HepG2 (cell line): ENCODE measurements at regions not wholly inside any gene's neighbourhood (a gene's known extent, or its start where the extent isn't known, plus 50 kb on each side); places are given as distances from the start of the nearest gene placed in this dataset.

Source experiments
- ATAC-seq: fragments of 200-7000 bp; cut with Tn5 transposase; 3 replicates; pipeline ENCODE4 v1.9.1; 2020; ENCODE audit warnings: mild to moderate bottlenecking, moderate library complexity
- BruUV-seq: library from RNA; stranded (reverse); fragments of 400-500 nt; replicated peaks from 2 replicates; lab custom pipeline; 2021; lab: Mats Ljungman, UMichigan
- CTCF ChIA-PET: fragments of 300-600 bp; formaldehyde crosslinking; extraction: SDS; loops from one replicate; lab custom pipeline; 2021; ENCODE audit warnings: low total read pairs, inconsistent platforms, low intra/inter-chr PET ratio; lab: Yijun Ruan, JAX
- POLR2A ChIA-PET: fragments of 350-600 bp; sonication (Branson Sonifier 250); formaldehyde crosslinking; loops from one replicate; lab custom pipeline; 2020; ENCODE audit warnings: antibody characterized with exemption, inconsistent platforms; lab: Yijun Ruan, JAX
- DNase-seq: peaks from one replicate; pipeline ENCODE4 v3.0.0-alpha.2; 2015; ENCODE audit warnings: low spot score
- FAIRE-seq: peaks from 3 replicates; lab custom pipeline; 2011; peaks lifted over from hg19 to GRCh38; lab: Jason Lieb, UNC
- H2AFZ ChIP-seq: one replicate; pipeline ENCODE4 v1.6.1; 2011; ENCODE audit warnings: low read length, inconsistent platforms
- H3K27ac ChIP-seq: fragments of 300-600 bp; 3 replicates; pipeline ENCODE4 v1.8.0; 2011; ENCODE audit warnings: mixed run types, mild to moderate bottlenecking, mixed read lengths, low read length, inconsistent platforms; ENCODE audit not compliant: insufficient read depth; ENCODE audit errors: extremely low read length
- H3K27me3 ChIP-seq, 2 experiments: fragments of 200-600 bp in 1 of 2; 2 replicates in 1 of 2; 3 replicates in 1 of 2; pipeline versions ENCODE4 v1.6.0 to v1.8.0; 2011; ENCODE audit warnings: low read length in 2 of 2, mild to moderate bottlenecking in 2 of 2, moderate library complexity in 2 of 2, inconsistent platforms in 1 of 2; ENCODE audit not compliant: insufficient read depth in 2 of 2, control insufficient read depth in 1 of 2
- H3K36me3 ChIP-seq, 2 experiments: fragments of 200-600 bp in 1 of 2; replicated peaks in 1 of 2; 2 replicates in 1 of 2; 3 replicates in 1 of 2; pipeline versions ENCODE4 v1.5.1 to v1.8.0; 2011; ENCODE audit warnings: low read length in 2 of 2, inconsistent platforms in 1 of 2; ENCODE audit not compliant: insufficient read depth in 2 of 2, control insufficient read depth in 1 of 2
- H3K4me1 ChIP-seq: 2 replicates; pipeline ENCODE4 v1.5.1; 2012; ENCODE audit warnings: low read length, inconsistent platforms; ENCODE audit not compliant: insufficient read depth
- H3K4me2 ChIP-seq: 2 replicates; pipeline ENCODE4 v1.6.0; 2011; ENCODE audit warnings: low read depth, low read length, inconsistent platforms
- H3K4me3 ChIP-seq, 3 experiments: fragments of 200-600 bp in 1 of 3; sonication (generic), shearing (Covaris generic) in 1 of 3; replicated peaks in 1 of 3; 2 replicates each; pipeline ENCODE4 v1.5.1; 2011 to 2016; ENCODE audit warnings: low read length in 3 of 3, inconsistent platforms in 2 of 3, low read depth in 2 of 3, mild to moderate bottlenecking in 2 of 3, control low read depth in 1 of 3, mixed read lengths in 1 of 3; ENCODE audit not compliant: insufficient read depth in 1 of 3
- H3K79me2 ChIP-seq: one replicate; pipeline ENCODE4 v1.6.1; 2011; ENCODE audit warnings: low read length, inconsistent platforms; ENCODE audit not compliant: insufficient read depth
- H3K9ac ChIP-seq: 2 replicates; pipeline ENCODE4 v1.6.0; 2011; ENCODE audit warnings: mild to moderate bottlenecking, low read depth, low read length, inconsistent platforms; ENCODE audit not compliant: insufficient read depth
- H3K9me3 ChIP-seq: 2 replicates; pipeline ENCODE4 v1.5.1; 2012; ENCODE audit warnings: mild to moderate bottlenecking, low read length
- H4K20me1 ChIP-seq: 2 replicates; pipeline ENCODE4 v1.6.0; 2011; ENCODE audit warnings: inconsistent platforms, mild to moderate bottlenecking, low read length, moderate library complexity; ENCODE audit not compliant: insufficient read depth
- BRD4 ChIP-seq: sonication (generic); formaldehyde crosslinking; IDR thresholded peaks from 2 replicates; pipeline ENCODE4 v1.4.0; 2020; ENCODE audit warnings: missing genetic modification reagents
- FLYWCH1 ChIP-seq: sonication (generic); formaldehyde crosslinking; IDR thresholded peaks from 2 replicates; pipeline ENCODE4 v1.8.1; 2023; ENCODE audit warnings: mild to moderate bottlenecking, missing genetic modification reagents
- IKZF1 ChIP-seq: fragments of 450-650 bp; IDR thresholded peaks from 2 replicates; pipeline ENCODE4 v1.7.1; 2016
- MAFF ChIP-seq: IDR thresholded peaks from 2 replicates; pipeline ENCODE4 v1.6.1; 2011; ENCODE audit warnings: low read depth, low read length, improper control_type of control experiment
- NFRKB ChIP-seq: fragments of 450-650 bp; IDR thresholded peaks from 2 replicates; pipeline ENCODE4 v1.6.1; 2017
- RAD21 ChIP-seq: fragments of 450-650 bp; formaldehyde crosslinking; IDR thresholded peaks from 2 replicates; pipeline ENCODE4 v1.5.0; 2020; ENCODE audit warnings: mild to moderate bottlenecking
- THYN1 ChIP-seq: sonication (generic); formaldehyde crosslinking; IDR thresholded peaks from 2 replicates; pipeline ENCODE4 v1.8.1; 2023; ENCODE audit warnings: low read depth, mild to moderate bottlenecking, moderate library complexity, missing genetic modification reagents, borderline replicate concordance
- TSC22D2 ChIP-seq: sonication (generic); formaldehyde crosslinking; IDR thresholded peaks from 2 replicates; pipeline ENCODE4 v1.5.1; 2020; ENCODE audit warnings: missing genetic modification reagents, mild to moderate bottlenecking, borderline replicate concordance
- ZFP41 ChIP-seq: sonication (generic); formaldehyde crosslinking; IDR thresholded peaks from 2 replicates; pipeline ENCODE4 v1.4.0; 2020; ENCODE audit warnings: mild to moderate bottlenecking, missing genetic modification reagents, borderline replicate concordance
- ZNF292 ChIP-seq: sonication (generic); formaldehyde crosslinking; IDR thresholded peaks from 2 replicates; pipeline ENCODE4 v1.8.1; 2022; ENCODE audit warnings: mild to moderate bottlenecking, low read depth, missing genetic modification reagents, borderline replicate concordance
- ZNF430 ChIP-seq: sonication (generic); formaldehyde crosslinking; IDR thresholded peaks from 2 replicates; pipeline ENCODE4 v1.9.0; 2021; ENCODE audit warnings: mild to moderate bottlenecking, missing genetic modification reagents
- ZNF460 ChIP-seq: sonication (generic); formaldehyde crosslinking; IDR thresholded peaks from 2 replicates; pipeline ENCODE4 v1.5.1; 2020; ENCODE audit warnings: missing genetic modification reagents, mild to moderate bottlenecking, borderline replicate concordance
- ZNF501 ChIP-seq: sonication (generic); formaldehyde crosslinking; IDR thresholded peaks from 2 replicates; pipeline ENCODE4 v1.5.1; 2020; ENCODE audit warnings: mild to moderate bottlenecking, moderate library complexity, missing genetic modification reagents
- WGBS: methylation state at CpG from one replicate; pipeline ENCODE4 v1.1.6; 2017; ENCODE audit warnings: low lambda C conversion rate; 5-methylcytosine and 5-hydroxymethylcytosine counted together
- in situ Hi-C: cut with HindIII; loops from 2 replicates; pipeline ENCODE4 v1.10.0; 2017; ENCODE audit warnings: low pct_unique_long_range_greater_than_20kb; ENCODE audit not compliant: extremely low pct_ligation_motif_present
- intact Hi-C: fragments of 100-400 bp; cut with micrococcal nuclease; formaldehyde crosslinking; loops from one replicate; pipeline ENCODE4 v1.10.0; 2022; ENCODE audit not compliant: unreplicated experiment
- TF ChIP-seq, protein P1 (sequence below): sonication (generic); formaldehyde crosslinking; IDR thresholded peaks from 2 replicates; pipeline ENCODE4 v1.4.0; 2020; ENCODE audit warnings: missing genetic modification reagents, low read depth, mild to moderate bottlenecking, borderline replicate concordance
- TF ChIP-seq, protein P2 (sequence below): sonication (generic); formaldehyde crosslinking; IDR thresholded peaks from 2 replicates; pipeline ENCODE4 v1.4.0; 2020; ENCODE audit warnings: missing genetic modification reagents
- TF ChIP-seq, protein P3 (sequence below): sonication (generic); formaldehyde crosslinking; IDR thresholded peaks from 2 replicates; pipeline ENCODE4 v1.4.0; 2020; ENCODE audit warnings: low read depth, mild to moderate bottlenecking, missing genetic modification reagents

DNA sequence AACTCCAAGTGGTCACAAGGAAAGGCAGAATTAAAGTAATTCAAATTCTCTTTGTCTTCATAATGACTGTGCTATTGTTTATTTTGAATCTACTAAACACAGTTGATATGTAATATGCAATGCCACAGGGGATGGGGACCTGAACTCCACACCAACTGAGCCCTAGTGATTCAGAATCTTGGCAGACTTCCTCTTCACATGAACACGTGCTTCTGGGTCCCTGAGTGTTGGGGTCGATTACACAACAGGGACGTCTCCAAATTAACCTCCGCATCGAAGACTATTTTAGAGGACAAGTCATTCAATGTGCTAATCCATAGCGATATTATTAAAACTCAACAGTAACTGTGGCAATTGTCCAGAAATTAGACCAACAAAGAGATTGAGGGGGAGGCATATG lies 95.3 kb upstream of the CARD11 start:
- Histone ChIP-seq H3K27me3 (no peaks in the 10 kb centered on the region), H3K4me2 (no peak overlapping the region), H3K9ac (no peak overlapping the region), H4K20me1 (no peaks in the 10 kb centered on the region), H3K4me1 (no peaks in the 10 kb centered on the region), H3K36me3 (no peaks in the 10 kb centered on the region), H3K27ac (no peak overlapping the region), H3K9me3 (no peaks in the 10 kb centered on the region), H2AFZ (no peak overlapping the region), H3K4me3 (no peak overlapping the region), H3K79me2 (no peaks in the 10 kb centered on the region)
- WGBS = 63% methylated on average over 6 of the region's 6 CpGs
- TF ChIP-seq ZNF501 (CRISPR knock-in tag) (no peak), FLYWCH1 (CRISPR knock-in tag) (no peak), TSC22D2 (CRISPR knock-in tag) (no peak), NFRKB (no peak), ZNF430 (CRISPR knock-in tag) (no peak), MAFF (no peak), BRD4 (CRISPR knock-in tag) (no peak), RAD21 (no peak), THYN1 (CRISPR knock-in tag) (no peak), ZNF460 (CRISPR knock-in tag) (no peak), ZNF292 (CRISPR knock-in tag) (no peak), ZFP41 (CRISPR knock-in tag) (no peak), IKZF1 (no peak)
- TF ChIP-seq, protein P1, sequence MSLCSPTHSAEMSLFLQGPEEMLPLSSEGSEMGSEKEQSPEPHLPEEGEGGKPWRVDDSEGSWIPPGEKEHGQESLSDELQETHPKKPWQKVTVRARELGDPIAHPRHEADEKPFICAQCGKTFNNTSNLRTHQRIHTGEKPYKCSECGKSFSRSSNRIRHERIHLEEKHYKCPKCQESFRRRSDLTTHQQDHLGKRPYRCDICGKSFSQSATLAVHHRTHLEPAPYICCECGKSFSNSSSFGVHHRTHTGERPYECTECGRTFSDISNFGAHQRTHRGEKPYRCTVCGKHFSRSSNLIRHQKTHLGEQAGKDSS = no peak
- TF ChIP-seq, protein P2, sequence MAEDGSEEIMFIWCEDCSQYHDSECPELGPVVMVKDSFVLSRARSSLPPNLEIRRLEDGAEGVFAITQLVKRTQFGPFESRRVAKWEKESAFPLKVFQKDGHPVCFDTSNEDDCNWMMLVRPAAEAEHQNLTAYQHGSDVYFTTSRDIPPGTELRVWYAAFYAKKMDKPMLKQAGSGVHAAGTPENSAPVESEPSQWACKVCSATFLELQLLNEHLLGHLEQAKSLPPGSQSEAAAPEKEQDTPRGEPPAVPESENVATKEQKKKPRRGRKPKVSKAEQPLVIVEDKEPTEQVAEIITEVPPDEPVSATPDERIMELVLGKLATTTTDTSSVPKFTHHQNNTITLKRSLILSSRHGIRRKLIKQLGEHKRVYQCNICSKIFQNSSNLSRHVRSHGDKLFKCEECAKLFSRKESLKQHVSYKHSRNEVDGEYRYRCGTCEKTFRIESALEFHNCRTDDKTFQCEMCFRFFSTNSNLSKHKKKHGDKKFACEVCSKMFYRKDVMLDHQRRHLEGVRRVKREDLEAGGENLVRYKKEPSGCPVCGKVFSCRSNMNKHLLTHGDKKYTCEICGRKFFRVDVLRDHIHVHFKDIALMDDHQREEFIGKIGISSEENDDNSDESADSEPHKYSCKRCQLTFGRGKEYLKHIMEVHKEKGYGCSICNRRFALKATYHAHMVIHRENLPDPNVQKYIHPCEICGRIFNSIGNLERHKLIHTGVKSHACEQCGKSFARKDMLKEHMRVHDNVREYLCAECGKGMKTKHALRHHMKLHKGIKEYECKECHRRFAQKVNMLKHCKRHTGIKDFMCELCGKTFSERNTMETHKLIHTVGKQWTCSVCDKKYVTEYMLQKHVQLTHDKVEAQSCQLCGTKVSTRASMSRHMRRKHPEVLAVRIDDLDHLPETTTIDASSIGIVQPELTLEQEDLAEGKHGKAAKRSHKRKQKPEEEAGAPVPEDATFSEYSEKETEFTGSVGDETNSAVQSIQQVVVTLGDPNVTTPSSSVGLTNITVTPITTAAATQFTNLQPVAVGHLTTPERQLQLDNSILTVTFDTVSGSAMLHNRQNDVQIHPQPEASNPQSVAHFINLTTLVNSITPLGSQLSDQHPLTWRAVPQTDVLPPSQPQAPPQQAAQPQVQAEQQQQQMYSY (CRISPR knock-in tag) = no peak
- TF ChIP-seq, protein P3, sequence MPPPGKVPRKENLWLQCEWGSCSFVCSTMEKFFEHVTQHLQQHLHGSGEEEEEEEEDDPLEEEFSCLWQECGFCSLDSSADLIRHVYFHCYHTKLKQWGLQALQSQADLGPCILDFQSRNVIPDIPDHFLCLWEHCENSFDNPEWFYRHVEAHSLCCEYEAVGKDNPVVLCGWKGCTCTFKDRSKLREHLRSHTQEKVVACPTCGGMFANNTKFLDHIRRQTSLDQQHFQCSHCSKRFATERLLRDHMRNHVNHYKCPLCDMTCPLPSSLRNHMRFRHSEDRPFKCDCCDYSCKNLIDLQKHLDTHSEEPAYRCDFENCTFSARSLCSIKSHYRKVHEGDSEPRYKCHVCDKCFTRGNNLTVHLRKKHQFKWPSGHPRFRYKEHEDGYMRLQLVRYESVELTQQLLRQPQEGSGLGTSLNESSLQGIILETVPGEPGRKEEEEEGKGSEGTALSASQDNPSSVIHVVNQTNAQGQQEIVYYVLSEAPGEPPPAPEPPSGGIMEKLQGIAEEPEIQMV (CRISPR knock-in tag) = no peak
- FAIRE-seq (no peak), DNase-seq (no peak), ATAC-seq (no peak)
- no TSS peak for BruUV-seq
- in situ Hi-C loops = no loop called here
- POLR2A ChIA-PET = no interaction called here
- CTCF ChIA-PET = no interaction called here
- intact Hi-C loops = no loop called here
